NOMO-1 treated with dmso at 0.1 percent for 144 hours (cell line): ENCODE measurements at regions not wholly inside any gene's neighbourhood (a gene's known extent, or its start where the extent isn't known, plus 50 kb on each side); places are given as distances from the start of the nearest gene placed in this dataset.

Experiments
- DNase-seq: peaks from one replicate; lab custom pipeline; 2025; ENCODE audit not compliant: unreplicated experiment; lab: John Stamatoyannopoulos, UW

DNA sequence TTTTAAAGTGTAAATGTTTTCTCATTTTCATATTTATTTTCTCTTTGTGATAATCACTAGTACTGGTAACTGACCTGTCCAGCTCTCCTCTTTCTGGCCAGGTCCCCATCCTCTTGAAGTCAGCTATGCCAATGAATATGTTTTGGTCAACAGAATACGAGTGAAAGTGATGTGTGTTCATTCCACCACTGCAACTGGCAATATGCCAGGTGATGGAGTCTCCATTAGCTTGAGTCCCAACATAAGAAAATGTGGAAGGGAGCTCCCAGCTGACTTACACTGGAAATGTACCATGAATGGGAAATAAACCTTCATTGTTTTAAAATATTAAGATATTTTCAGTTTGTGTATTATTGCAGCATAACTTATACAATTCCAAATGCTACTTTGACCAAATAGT, 75.8 kb downstream of the CCDC34 start:
- no peak for DNase-seq

DNA sequence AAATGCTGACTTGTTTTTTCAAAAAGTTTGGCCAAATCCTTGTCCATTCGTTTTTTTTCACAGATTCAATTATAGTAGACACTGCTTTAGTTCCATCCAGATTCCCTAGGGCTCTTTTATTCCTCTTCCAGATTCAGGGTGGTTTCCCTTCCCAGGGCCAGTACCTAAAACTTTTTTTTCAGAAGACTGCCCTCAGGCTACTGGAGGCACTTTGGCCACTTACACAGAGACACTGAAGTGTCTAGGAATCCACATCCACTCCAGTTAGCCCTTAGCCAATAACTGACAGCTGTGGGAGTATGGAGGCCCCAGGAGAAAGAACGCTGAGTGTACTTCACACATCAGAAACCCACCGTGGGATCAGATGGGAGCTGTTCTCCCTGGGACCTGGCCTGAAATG, 77.3 kb downstream of the CCDC34 start:
- no peak for DNase-seq

DNA sequence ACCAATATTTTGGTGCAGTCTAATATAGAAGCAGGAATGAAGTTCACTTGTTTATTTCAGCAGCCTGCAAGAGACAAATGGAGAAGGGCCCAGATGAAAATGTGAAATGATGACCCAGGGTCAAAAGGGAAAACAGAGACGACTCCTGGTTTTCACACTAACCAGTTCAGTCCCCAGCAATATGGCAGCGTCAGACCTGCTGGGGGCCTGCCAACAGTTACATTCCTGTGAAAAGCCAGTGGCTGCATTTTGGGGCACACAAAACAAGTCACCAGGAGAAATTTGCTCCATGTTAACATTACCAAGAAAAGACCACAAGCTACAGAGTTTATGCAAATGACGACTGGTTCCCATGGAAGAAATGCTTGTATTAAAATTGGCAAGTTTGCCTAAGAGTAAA, 80.2 kb downstream of the CCDC34 start:
- no peak for DNase-seq

DNA sequence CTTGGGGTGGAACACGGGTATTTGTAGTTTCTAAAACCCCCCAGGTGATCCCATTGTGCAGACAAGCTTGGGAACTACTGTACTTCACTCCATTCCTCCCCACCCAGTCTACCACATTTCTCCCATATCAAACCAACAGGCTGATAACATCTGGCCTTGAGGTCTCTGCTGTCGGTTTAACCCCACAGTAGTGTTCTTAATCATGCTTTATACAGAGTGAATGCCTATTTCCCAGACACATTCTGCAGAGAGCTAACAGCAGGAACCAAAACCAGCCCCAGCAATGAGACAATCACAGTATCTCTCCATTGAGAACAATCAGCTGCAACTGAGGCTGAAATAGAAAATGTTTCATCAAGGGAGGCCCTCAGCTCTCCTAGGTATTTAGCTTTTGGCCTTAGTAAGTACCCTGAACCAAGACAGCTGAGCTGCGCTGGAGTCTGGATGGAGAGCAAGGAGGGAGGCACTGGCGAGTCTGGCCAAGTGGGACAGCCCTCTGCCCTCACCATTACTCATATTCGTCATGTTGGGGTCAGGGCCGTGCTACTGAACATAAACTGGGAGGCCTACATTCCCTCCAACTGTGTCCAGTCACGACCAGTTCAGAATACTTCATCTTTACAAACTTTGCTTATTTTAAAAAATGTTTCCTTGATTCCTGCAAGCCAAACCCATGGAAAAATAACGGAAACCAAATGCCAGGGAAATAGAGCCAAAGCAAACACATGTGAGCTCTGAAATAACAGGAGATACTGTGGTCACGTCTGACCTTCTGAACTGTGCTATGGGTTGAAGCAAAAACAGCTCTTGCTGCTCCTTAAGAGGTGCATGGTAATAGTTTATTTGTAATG, 81.0 kb downstream of the CCDC34 start:
- no peak for DNase-seq

DNA sequence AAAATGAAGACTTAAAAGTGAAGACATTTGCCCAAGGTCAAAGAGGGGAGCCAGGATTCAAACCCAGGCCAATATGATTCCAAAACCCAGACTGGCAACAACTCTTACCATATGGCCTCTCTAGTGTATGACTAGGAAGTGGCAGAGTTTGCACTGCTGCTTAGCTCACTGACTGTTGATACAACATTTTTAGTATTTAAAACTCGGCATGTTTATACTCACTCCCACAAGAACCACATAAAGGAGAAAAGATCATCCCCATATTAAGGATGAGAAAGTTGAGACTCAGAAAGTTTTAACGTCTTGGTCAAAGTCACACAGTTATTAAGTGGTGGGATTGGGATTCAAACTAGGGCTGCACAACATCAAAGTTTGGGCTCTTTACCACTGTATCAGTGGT, 81.7 kb downstream of the CCDC34 start:
- no peak for DNase-seq

DNA sequence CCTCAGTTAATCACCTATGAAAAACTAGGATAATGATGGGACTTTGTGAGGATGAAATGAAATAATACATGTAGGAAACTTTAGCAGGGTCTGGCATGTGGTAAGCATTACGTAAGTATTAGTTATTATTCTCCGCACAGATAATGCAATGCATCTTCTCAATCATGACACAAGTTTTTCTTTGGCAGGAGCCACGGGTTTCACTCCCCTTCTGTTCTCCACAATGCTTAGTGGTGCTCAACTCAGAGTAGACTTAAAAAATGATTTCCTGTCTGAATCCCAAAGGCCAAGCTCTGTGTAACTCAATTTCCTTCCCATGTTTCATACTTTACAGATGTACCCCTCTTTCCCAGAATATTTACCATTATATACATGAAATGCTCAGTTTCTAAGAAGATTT, 82.9 kb downstream of the CCDC34 start:
- no peak for DNase-seq

DNA sequence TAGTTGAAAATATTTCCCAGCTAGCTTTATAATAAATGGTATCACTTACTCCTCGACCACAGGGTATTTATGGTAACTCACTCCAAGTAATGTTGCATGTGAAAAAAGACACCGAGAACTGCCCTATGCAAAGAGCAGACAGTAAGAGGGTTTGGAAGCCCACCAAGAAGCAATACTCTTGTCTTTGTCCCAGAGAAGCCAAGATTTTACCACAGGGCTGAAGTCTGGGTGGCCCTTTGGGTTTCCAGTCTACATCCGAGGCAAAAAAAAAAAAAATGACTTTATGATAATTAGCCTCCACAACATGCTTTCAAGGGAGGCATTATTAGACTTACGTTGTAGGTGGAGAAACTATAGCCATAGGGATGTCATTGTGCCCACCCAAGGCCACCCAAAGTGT, 83.6 kb downstream of the CCDC34 start:
- DNase-seq: no peak

DNA sequence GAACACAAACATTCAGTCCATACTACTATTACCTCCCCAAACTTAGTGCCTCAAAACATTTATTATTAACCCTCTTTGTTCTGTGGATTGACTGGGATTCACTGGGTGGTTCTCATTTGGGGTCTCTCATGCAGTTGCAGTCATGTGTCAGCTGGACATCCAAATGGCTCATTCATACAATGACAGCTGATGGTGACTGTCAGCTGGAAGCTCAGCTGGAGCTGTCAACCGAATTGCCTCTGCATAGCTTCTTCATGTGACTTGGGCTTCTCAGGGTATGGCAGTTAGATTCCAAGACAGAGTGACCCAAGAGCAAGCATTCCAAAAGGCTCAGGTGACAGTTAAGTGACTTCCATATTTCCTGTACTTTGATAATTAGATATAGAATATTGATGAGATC, 85.2 kb downstream of the CCDC34 start:
- DNase-seq: no peak

DNA sequence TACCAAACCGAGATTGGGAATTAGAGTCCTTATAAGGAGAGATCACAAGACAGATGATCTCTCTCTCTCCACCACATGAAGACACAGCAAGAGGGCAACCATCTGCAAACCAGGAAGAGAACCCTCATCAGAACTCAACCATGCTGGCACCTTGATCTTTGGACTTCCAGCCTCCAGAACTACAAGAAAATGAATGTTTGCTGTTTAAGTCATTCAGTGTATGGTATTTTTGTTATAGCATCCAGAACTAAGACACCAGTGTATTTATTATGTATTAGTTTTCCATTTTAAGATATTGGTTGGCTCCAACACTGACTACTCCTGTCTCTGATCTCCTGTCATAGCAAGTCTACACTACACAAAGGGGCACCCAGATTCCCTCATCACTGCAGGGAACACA, 86.9 kb downstream of the CCDC34 start:
- DNase-seq: no peak

DNA sequence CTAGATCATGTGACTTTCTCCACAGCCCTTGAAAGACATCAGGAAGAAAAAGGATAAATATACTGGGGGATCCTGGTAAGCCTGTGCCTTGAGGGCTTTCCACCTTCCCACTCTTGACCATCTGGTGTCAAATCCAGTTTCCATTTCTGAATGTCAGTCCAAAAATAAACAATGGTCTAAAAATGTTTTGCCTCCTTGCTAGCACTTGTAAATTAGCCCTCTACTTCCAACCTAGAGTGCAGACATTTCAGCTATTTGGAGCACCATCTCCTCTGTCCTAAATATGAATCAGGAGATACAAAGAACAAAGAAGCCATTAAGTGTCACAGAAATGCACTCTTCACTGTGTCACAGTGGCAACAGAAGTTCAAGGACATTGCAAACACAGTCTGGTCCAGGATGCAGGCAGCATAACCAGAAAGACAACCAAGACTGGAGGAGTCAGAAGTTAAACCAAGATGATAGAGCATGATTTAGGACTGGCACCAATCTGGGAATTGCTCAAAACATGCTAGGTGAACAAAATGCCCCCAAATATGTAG, 88.1 kb downstream of the CCDC34 start:
- no peak for DNase-seq

DNA sequence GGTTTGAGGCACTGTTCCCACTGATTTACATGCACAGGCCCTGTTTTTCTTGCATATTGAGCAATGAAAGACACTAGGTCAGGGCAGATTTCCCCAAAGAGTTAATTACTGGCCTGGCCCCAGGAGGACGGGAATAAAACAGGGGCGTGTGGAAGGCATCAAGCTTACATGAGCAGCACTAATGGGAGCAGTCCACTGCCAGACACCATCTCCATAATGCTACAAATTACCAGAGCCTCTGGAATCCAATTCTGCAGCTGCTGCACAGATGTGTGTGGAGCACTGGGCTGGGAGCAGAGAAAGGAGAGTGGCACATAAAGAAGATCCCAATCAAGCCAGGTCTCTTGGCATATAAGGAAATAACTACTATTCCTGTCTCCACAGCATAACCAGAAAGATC, 96.9 kb downstream of the CCDC34 start:
- DNase-seq: no peak

DNA sequence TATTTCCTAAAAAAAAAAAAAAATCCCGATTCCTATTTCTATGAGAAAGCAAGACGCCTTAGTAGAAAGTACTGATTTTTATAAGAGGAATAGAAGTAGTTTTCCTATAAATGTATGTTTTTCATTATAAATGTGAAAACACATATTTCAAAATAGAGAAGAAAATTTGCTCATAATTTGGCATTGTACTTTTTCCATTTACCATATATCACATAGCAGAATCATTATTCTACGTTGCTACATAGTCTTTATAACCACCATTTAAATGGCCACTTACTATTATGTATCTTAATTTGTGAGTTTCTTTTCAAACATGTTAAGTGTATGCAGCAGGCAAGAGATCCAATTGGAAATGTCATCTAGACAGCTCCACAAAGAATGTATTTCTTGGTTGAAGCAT, 99.0 kb downstream of the CCDC34 start:
- DNase-seq: no peak

DNA sequence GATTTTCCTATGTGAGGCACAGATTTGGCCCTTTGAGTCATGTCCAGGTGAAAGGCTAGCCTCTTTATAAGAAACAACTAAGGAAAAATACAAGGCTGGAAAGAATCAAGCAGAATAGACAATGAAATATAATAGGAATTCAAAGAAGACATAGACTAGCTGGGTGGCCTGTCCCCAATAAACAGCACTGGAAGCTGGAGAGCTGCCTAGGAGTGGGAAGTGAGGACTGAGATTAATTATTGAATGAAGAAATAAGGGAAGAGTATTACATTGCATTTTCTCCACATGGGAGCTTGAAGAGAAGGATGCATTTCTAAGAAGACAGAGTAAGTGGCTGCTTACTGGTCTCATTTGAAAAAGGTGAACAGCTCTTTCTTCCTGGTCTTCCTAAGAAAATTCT, 100.0 kb downstream of the CCDC34 start:
- no peak for DNase-seq

DNA sequence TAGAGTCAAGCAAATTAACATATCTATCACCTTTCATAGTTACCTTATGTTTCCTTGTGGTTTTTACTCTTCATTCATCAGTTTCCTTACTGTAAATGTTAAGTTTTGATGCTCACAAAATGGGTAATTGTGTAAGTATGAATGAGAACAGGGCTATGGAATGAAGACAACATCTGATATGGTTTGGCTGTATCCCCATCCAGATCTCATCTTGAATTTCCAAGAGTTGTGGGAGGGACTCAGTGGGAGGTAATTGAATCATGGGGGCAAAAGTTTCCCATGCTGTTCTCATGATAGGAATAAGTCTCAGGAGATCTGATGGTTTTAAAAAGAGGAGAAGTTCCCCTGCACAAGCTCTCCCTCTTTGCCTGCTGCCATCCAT, 107.6 kb downstream of the CCDC34 start:
- DNase-seq: no peak

DNA sequence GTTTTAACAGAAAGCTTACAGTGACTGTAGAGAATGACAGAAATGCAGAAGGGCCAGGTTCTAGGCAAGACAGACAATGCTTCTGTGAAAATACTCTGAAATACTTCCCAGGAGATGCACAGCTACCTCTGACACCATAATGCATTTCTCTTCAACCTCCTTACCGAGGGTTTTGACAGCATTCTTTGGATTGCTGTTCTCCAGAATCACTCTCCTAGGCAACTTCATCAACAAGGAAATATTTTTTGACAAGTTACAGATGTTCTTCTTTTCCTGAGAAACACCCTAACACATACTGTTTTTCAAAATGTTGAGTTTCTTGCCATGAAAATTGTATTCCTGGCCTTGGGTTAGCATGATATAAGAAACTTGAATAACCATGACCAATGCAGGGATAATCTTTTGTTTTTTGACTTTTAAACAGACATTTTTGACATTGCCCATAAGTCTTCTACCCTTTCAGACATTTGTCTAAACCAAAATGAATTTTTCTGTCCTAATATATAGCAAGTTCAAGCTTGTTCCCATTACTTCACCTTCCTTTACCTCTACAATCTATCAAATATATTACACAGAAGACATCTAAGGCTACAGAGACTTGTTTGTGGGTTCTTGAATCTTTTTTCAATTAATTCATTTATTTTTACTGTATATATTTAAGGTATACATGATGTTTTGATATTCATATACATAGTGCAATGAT, 108.1 kb downstream of the CCDC34 start:
- no peak for DNase-seq

DNA sequence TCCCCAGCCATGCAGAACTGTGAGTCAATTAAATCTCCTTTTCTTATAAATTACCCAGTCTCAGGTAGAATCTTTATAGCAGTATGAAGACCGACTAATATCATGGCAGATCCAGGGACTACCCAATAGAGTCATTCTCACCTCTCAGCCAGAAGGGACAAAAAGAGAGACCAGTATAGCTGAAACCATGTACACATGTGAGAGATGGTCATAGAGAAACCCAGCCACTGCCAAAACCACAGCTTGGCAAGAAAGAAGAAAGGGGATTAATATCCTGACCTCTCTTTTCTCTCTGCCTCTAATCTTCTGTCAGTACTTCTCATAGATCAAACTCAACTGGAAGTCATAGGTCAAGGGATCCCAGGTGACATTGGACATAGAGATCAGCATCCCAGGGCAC, 109.8 kb downstream of the CCDC34 start:
- DNase-seq: no peak

DNA sequence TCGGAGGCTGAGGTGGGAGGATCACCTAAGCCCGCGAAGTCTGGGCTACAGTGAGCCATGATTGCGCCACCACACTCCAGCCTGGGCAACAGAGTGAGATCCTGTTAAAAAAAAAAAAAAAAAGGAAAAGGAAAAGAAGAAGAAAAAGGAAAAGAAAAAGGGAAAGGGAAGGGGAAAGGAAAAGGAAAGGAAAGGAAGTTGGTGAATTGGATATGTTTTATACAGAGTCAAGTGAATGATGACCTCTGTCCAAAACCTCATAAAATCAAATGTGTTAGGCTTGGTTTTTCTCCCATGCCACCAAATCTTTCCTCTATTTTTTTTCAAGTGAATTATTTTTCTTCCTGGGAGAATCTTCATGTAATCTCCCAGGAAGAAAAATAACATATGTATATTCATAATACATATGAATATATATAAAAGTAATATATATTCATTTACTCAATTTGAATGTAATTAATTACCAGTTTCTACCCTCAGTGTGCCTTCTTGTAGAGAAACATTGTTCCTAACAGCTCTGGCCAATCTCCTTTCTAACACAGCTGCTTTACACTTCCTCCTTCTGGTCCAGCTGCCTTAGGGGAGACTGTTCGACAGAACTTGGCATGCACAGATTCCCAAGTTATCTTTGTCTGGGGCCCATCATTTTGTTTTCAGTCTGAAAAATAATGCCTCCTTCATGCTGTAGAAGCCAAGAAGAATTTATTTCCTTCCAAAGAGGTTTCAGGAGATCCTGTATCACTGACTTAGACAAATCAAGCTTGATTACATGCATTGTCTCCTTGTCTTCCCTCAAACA, 111.9 kb downstream of the CCDC34 start:
- DNase-seq: no peak

DNA sequence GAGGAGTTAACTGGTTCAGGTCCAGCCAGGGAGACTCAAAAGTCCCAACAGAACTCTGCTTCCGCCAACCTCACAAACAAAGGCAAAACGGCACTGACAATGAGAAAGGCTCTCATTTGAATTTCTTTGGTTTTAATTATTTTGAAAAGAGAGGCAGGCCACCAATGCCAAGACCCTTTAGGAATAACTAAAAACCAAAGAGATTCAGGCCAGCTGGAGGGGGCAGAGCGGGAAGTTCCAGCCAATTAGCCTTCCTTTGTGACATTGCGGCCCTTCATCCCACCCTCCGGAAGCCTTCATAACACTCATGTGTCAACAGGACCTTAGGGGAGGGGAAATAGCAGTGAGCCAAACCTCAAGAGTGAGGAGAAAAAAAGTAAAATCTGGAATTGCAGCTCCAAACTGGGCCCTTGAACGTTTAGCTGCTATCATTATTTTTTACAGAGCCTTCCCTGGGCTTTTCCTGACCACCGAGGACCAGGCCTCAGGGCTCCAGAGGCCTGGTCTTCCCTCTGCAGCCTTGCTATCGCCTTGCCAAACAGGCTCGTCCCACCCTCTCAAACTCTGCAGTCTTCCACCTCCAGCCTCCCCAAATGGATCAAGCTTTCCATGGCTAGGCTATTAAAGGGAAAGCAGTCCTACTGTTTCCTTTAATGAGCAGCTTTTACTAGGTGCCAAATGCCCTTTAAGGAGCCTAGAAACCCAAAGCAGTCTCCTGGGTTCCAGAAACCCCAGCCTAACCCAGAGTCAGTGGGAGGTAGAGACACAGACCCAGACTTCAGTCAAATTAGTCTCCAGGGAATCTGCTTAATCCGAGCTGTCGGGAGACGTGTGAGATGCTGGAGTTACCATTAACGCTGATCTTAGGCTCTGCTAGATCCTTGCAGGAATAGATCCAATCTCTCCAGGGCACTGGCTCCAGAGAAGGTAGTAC, 114.2 kb downstream of the CCDC34 start:
- no peak for DNase-seq

DNA sequence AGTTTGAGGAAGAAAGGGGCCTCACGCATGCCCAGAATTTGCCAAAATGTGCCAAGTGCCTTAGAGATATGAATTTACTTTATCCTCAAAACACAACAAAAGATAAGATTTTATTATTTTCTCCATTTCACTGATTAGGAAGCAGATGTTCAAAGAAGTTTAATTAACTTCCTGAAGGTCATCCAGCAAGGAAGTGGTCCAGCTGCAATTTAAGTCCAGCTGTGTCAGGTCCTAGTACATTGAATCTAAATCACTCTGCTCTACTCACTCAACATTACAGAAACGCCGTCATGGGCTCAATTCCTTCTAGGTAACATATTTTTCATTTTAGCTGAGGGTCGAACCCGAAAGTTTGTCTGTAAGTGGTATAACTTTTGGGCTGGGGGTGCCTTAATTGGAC, 115.4 kb downstream of the CCDC34 start:
- DNase-seq: no peak

DNA sequence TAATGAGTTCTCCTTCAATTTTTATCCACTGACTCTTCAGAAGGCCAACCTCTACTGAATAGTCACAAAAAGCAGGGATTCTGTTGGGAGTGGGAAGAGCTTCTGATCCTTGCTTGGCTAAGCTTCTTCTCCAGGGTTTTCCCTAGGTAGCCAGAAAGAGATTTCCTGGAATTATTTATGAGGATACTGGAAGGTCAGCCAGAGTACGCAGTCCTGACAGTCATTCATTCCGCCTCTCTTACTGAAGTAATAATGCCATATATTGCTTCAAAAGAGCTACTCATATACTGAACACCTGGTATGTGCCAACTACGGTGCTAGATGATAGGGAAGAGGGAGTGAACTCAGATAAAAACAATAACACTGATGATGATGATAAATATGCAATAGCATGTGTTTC, 116.1 kb downstream of the CCDC34 start:
- no peak for DNase-seq

DNA sequence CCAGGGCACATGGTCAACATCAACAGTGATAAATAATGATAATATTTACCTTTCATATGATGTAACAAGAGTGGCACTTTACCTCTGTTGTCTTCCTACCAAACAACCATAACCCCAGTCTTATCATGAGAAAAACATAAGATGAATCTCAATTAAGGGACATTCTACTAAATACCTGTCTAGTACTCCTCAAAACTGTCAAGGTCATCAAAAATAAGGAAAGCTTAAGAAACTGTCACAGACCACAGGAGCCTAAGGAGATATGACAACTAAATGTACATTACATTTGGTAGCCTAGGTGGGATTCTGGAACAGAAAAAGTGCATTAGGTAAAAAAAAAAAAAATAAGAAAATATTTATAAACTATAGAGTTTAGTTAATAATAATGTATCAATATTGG, 118.1 kb downstream of the CCDC34 start:
- no peak for DNase-seq
